SK-N-SH treated with all-trans-retinoic acid at 6 μM for 48 hours (cell line): ENCODE measurements at regions not wholly inside any gene's neighbourhood (a gene's known extent, or its start where the extent isn't known, plus 50 kb on each side); places are given as distances from the start of the nearest gene placed in this dataset.

Experiments used
- GLIS3 ChIP-seq: fragments of 250-450 bp; sonication (Bioruptor Pico); IDR thresholded peaks from 2 replicates; pipeline ENCODE4 v1.5.0; 2020; ENCODE audit warnings: mild to moderate bottlenecking, moderate library complexity
- ZFP3 ChIP-seq: fragments of 250-450 bp; sonication (Bioruptor Pico); IDR thresholded peaks from 2 replicates; pipeline ENCODE4 v1.5.0; 2020; ENCODE audit warnings: mild to moderate bottlenecking, moderate library complexity

GRCh38 chr6:130575557-130575956, 209.7 kb downstream of the TMEM200A start:
- TF ChIP-seq GLIS3 (no peak), ZFP3 (no peak)
